Neural progenitor cell (in vitro differentiated cells): ENCODE measurements at regions not wholly inside any gene's neighbourhood (a gene's known extent, or its start where the extent isn't known, plus 50 kb on each side); places are given as distances from the start of the nearest gene placed in this dataset.

Experiments
- DNase-seq: peaks from one replicate; pipeline ENCODE4 v3.0.0-alpha.2; 2016; ENCODE audit warnings: low spot score
- H2AFZ ChIP-seq: fragments of 200-600 bp; sonication (generic); replicated peaks from 2 replicates; pipeline ENCODE4 v1.6.1; 2016; ENCODE audit warnings: antibody characterized with exemption
- H3F3A ChIP-seq: fragments of 200-600 bp; sonication (generic); 2 replicates; pipeline ENCODE4 v1.6.1; 2016; ENCODE audit warnings: antibody characterized with exemption, low read depth
- H3K27ac ChIP-seq: fragments of 200-600 bp; sonication (generic); 2 replicates; pipeline ENCODE4 v1.5.1; 2016; ENCODE audit warnings: mild to moderate bottlenecking
- H3K27me3 ChIP-seq: fragments of 200-600 bp; sonication (generic); 2 replicates; pipeline ENCODE4 v1.6.1; 2016; ENCODE audit warnings: mild to moderate bottlenecking, moderate library complexity
- H3K36me3 ChIP-seq: fragments of 200-600 bp; sonication (generic); 2 replicates; pipeline ENCODE4 v1.5.1; 2016
- H3K4me1 ChIP-seq: fragments of 200-600 bp; sonication (generic); 2 replicates; pipeline ENCODE4 v1.6.1; 2016; ENCODE audit warnings: mixed run types
- H3K4me2 ChIP-seq: fragments of 200-600 bp; sonication (generic); 2 replicates; pipeline ENCODE4 v1.6.1; 2016
- H3K4me3 ChIP-seq: fragments of 200-600 bp; sonication (generic); 2 replicates; pipeline ENCODE4 v1.5.1; 2016
- H3K79me2 ChIP-seq: fragments of 200-600 bp; sonication (generic); 2 replicates; pipeline ENCODE4 v1.6.1; 2016; ENCODE audit warnings: low read depth
- H3K9ac ChIP-seq: fragments of 200-600 bp; sonication (generic); 2 replicates; pipeline ENCODE4 v1.6.1; 2016
- H3K9me3 ChIP-seq: fragments of 200-600 bp; sonication (generic); 2 replicates; pipeline ENCODE4 v1.5.1; 2016; ENCODE audit warnings: low read depth
- H4K20me1 ChIP-seq: fragments of 200-600 bp; sonication (generic); 2 replicates; pipeline ENCODE4 v1.6.1; 2016; ENCODE audit warnings: low read depth
- H3K27ac Mint-ChIP-seq: 3 replicates; pipeline ENCODE4 v1.8.0; 2021; ENCODE audit warnings: mixed read lengths
- H3K27me3 Mint-ChIP-seq: 2 replicates; pipeline ENCODE4 v1.8.0; 2022; ENCODE audit warnings: low read depth, mild to moderate bottlenecking, inconsistent platforms, moderate library complexity, mixed read lengths; ENCODE audit not compliant: insufficient read depth
- H3K36me3 Mint-ChIP-seq: 3 replicates; pipeline ENCODE4 v1.8.0; 2021; ENCODE audit warnings: mixed read lengths
- H3K4me1 Mint-ChIP-seq: 3 replicates; pipeline ENCODE4 v1.8.0; 2021; ENCODE audit warnings: mixed read lengths
- H3K4me3 Mint-ChIP-seq: 3 replicates; pipeline ENCODE4 v1.8.0; 2021; ENCODE audit warnings: mild to moderate bottlenecking, moderate library complexity, mixed read lengths
- H3K9me3 Mint-ChIP-seq: 3 replicates; pipeline ENCODE4 v1.8.0; 2020; ENCODE audit warnings: mixed read lengths
- CTCF ChIP-seq: fragments of 200-600 bp; sonication (generic); IDR thresholded peaks from 2 replicates; pipeline ENCODE4 v1.5.1; 2017; ENCODE audit warnings: antibody characterized with exemption, mild to moderate bottlenecking
- EZH2 ChIP-seq: fragments of 200-600 bp; sonication (generic); IDR thresholded peaks from 2 replicates; pipeline ENCODE4 v1.6.1; 2017; ENCODE audit warnings: antibody characterized with exemption, mild to moderate bottlenecking, moderate library complexity
- EZH2phosphoT487 ChIP-seq: fragments of 200-600 bp; sonication (generic); IDR thresholded peaks from 2 replicates; pipeline ENCODE4 v1.6.1; 2017; ENCODE audit warnings: antibody characterized with exemption

DNA sequence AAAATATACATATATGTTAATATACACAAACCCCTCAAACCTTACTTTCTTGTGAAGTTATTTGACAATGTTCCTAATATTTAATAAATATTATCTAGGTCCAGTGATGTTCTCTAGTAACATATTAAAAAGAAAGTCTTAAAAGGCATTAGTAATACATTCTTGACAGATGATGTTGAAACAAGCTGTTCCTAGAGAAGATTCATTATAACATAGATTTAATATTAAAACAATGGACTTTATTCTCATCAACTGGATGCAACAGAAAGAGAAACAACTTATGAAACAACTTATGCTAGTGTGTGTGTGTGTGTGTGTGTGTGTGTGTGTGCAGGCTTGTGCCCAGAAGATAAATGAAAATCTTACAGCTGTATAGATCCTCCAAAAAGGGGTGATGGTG lies 68.5 kb upstream of the PLXNA2 start:
- no peaks in the 10 kb centered on the region for H4K20me1 ChIP-seq
- TF ChIP-seq EZH2phosphoT487 (no peak), CTCF (no peak), EZH2 (no peak)
- no peaks in the 10 kb centered on the region for H3K9me3 ChIP-seq
- no peaks in the 10 kb centered on the region for H3K9me3 Mint-ChIP-seq
- no peaks in the 10 kb centered on the region for H3F3A ChIP-seq
- H3K27me3 Mint-ChIP-seq: peaks cover 6% of the 10 kb centered on the region
- H3K4me3 ChIP-seq: no peak overlapping the region
- no peak overlapping the region for H3K4me2 ChIP-seq
- peaks cover 12% of the 10 kb centered on the region for H3K4me1 ChIP-seq
- no peak for DNase-seq
- H3K36me3 ChIP-seq: no peaks in the 10 kb centered on the region
- H3K27ac ChIP-seq: no peak overlapping the region
- H3K27me3 ChIP-seq: no peaks in the 10 kb centered on the region
- H3K4me3 Mint-ChIP-seq: no peak overlapping the region
- H3K27ac Mint-ChIP-seq: no peak overlapping the region
- no peaks in the 10 kb centered on the region for H3K36me3 Mint-ChIP-seq
- peaks cover 11% of the 10 kb centered on the region for H3K4me1 Mint-ChIP-seq
- H3K79me2 ChIP-seq: no peaks in the 10 kb centered on the region
- H3K9ac ChIP-seq: no peak overlapping the region
- no peak overlapping the region for H2AFZ ChIP-seq

- Histone ChIP-seq H3K4me1 (peaks cover 12% of the 10 kb centered on the region), H3K27me3 (no peaks in the 10 kb centered on the region), H3K36me3 (no peaks in the 10 kb centered on the region), H3K9ac (no peak overlapping the region), H2AFZ (no peak overlapping the region), H3K4me2 (no peak overlapping the region), H3K9me3 (no peaks in the 10 kb centered on the region), H3F3A (no peaks in the 10 kb centered on the region), H3K4me3 (no peak overlapping the region), H3K79me2 (no peaks in the 10 kb centered on the region), H4K20me1 (no peaks in the 10 kb centered on the region), H3K27ac (no peak overlapping the region)
- Mint-ChIP-seq H3K4me3 (no peak overlapping the region), H3K36me3 (no peaks in the 10 kb centered on the region), H3K4me1 (peaks cover 11% of the 10 kb centered on the region), H3K9me3 (no peaks in the 10 kb centered on the region), H3K27me3 (peaks cover 8% of the 10 kb centered on the region), H3K27ac (no peak overlapping the region)
- TF ChIP-seq EZH2phosphoT487 (no peak), CTCF (no peak), EZH2 (no peak)
- no peak for DNase-seq
Measured at GRCh38 chr1:208314431-208314830, 70.2 kb upstream of the PLXNA2 start.

DNA sequence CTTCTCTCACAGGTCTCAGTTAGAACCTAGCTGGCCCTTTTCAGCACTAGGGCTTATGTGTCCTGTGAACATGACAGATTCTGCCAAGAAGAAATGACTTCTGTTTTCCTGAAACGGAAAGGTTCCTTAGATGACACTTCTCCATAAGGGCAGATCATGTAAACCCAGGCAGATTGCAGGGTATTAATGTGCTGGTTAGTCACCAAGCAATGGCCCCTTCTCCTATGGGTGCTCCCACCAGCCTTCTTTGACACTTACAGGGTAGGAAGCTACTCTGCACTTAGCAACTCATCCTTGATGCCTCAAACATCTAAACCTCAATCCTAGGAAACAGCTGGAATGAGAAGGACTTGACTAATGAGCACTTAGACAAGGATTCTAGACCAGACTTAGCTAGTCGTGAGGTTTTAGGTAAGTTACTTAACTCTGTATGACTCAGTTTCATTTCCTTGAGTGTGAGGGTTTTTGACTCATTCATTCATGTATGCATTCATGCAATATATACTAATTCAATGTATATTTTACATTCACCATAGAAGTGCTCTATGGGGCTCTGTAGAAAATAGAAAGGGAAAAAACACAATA lies 74.1 kb upstream of the PLXNA2 start:
- Histone ChIP-seq H3K27me3 (no peaks in the 10 kb centered on the region), H3K36me3 (no peaks in the 10 kb centered on the region), H3K27ac (no peak overlapping the region), H3F3A (no peaks in the 10 kb centered on the region), H2AFZ (no peak overlapping the region), H4K20me1 (no peaks in the 10 kb centered on the region), H3K4me1 (peaks cover 12% of the 10 kb centered on the region), H3K9ac (no peak overlapping the region), H3K4me3 (no peak overlapping the region), H3K9me3 (no peaks in the 10 kb centered on the region), H3K4me2 (no peak overlapping the region), H3K79me2 (no peaks in the 10 kb centered on the region)
- DNase-seq: no peak
- Mint-ChIP-seq H3K36me3 (no peaks in the 10 kb centered on the region), H3K27ac (no peak overlapping the region), H3K4me3 (no peak overlapping the region), H3K9me3 (no peaks in the 10 kb centered on the region), H3K27me3 (peaks cover 8% of the 10 kb centered on the region), H3K4me1 (peaks cover 7% of the 10 kb centered on the region)
- no peak for TF ChIP-seq EZH2
- no peak for TF ChIP-seq CTCF
- no peak for TF ChIP-seq EZH2phosphoT487
